H9 (cell line): ENCODE measurements at regions not wholly inside any gene's neighbourhood (a gene's known extent, or its start where the extent isn't known, plus 50 kb on each side); places are given as distances from the start of the nearest gene placed in this dataset.
A peak's percentile ranks its signal among the peaks of the same experiment; 100 is the strongest.

Experiments used
- DNase-seq: peaks from one replicate; pipeline ENCODE4 v3.0.0-alpha.2; 2017
- H2AFZ ChIP-seq: one replicate; pipeline ENCODE4 v1.6.1; 2013; ENCODE audit warnings: mild to moderate bottlenecking, low read length, control low read depth, moderate library complexity
- H2AK5ac ChIP-seq: 2 replicates; pipeline ENCODE4 v1.6.1; 2013; ENCODE audit warnings: low read length, control low read depth, mixed read lengths; ENCODE audit not compliant: insufficient read length
- H2BK120ac ChIP-seq: one replicate; pipeline ENCODE4 v1.6.1; 2013; ENCODE audit warnings: low read depth, mild to moderate bottlenecking, low read length, control low read depth, inconsistent platforms; ENCODE audit not compliant: poor library complexity, severe bottlenecking
- H2BK12ac ChIP-seq: 2 replicates; pipeline ENCODE4 v1.6.1; 2013; ENCODE audit warnings: low read length, control low read depth, mixed read lengths, low read depth; ENCODE audit not compliant: insufficient read length
- H2BK15ac ChIP-seq: 2 replicates; pipeline ENCODE4 v1.6.1; 2013; ENCODE audit warnings: low read depth, low read length, control low read depth
- H2BK20ac ChIP-seq: one replicate; pipeline ENCODE4 v1.6.1; 2013; ENCODE audit warnings: low read depth, mild to moderate bottlenecking, low read length, control low read depth, inconsistent platforms; ENCODE audit not compliant: poor library complexity, severe bottlenecking
- H2BK5ac ChIP-seq: 2 replicates; pipeline ENCODE4 v1.6.1; 2013; ENCODE audit warnings: low read length, control low read depth, mixed read lengths; ENCODE audit not compliant: insufficient read length
- H3K14ac ChIP-seq: 2 replicates; pipeline ENCODE4 v1.6.1; 2013; ENCODE audit warnings: low read length, control low read depth; ENCODE audit not compliant: insufficient read depth
- H3K18ac ChIP-seq: 2 replicates; pipeline ENCODE4 v1.6.1; 2013; ENCODE audit warnings: low read depth, mild to moderate bottlenecking, mixed read lengths, low read length, control low read depth; ENCODE audit not compliant: insufficient read length
- H3K23ac ChIP-seq: 2 replicates; pipeline ENCODE4 v1.6.1; 2013; ENCODE audit warnings: low read length, control low read depth, mixed read lengths, low read depth; ENCODE audit not compliant: insufficient read length
- H3K23me2 ChIP-seq: 2 replicates; pipeline ENCODE4 v1.6.1; 2013; ENCODE audit warnings: low read depth, mild to moderate bottlenecking, mixed read lengths, low read length, control low read depth; ENCODE audit not compliant: insufficient read length, poor library complexity, severe bottlenecking
- H3K27ac ChIP-seq: 2 replicates; pipeline ENCODE4 v1.5.1; 2013; ENCODE audit warnings: low read length, control low read depth, mixed read lengths, low read depth; ENCODE audit not compliant: insufficient read length
- H3K27me3 ChIP-seq: 2 replicates; pipeline ENCODE4 v1.6.1; 2013; ENCODE audit warnings: low read length, control low read depth, inconsistent platforms; ENCODE audit not compliant: insufficient read depth
- H3K4ac ChIP-seq: 2 replicates; pipeline ENCODE4 v1.6.1; 2013; ENCODE audit warnings: low read depth, mild to moderate bottlenecking, control low read depth, inconsistent platforms, low read length, moderate library complexity
- H3K4me1 ChIP-seq: 2 replicates; pipeline ENCODE4 v1.6.1; 2013; ENCODE audit warnings: low read length, control low read depth, inconsistent platforms; ENCODE audit not compliant: insufficient read depth
- H3K4me2 ChIP-seq: 2 replicates; pipeline ENCODE4 v1.6.1; 2013; ENCODE audit warnings: low read length, control low read depth, mixed read lengths; ENCODE audit not compliant: insufficient read length, insufficient read depth
- H3K56ac ChIP-seq: 2 replicates; pipeline ENCODE4 v1.6.1; 2013; ENCODE audit warnings: low read depth, mild to moderate bottlenecking, mixed read lengths, low read length, control low read depth; ENCODE audit not compliant: insufficient read length
- H3K79me1 ChIP-seq: 2 replicates; pipeline ENCODE4 v1.6.1; 2013; ENCODE audit warnings: low read depth, mild to moderate bottlenecking, moderate library complexity, low read length, control low read depth, inconsistent platforms; ENCODE audit not compliant: insufficient read depth, poor library complexity, severe bottlenecking
- H3K79me2 ChIP-seq: 2 replicates; pipeline ENCODE4 v1.6.1; 2013; ENCODE audit warnings: low read length, control low read depth, inconsistent platforms; ENCODE audit not compliant: insufficient read depth
- H3K9ac ChIP-seq: 2 replicates; pipeline ENCODE4 v1.6.1; 2013; ENCODE audit warnings: low read length, control low read depth, mixed read lengths; ENCODE audit not compliant: insufficient read length; ENCODE audit errors: extremely low read depth
- H3K9me3 ChIP-seq: one replicate; pipeline ENCODE4 v1.6.1; 2013; ENCODE audit warnings: low read depth, low read length, inconsistent platforms; ENCODE audit not compliant: control insufficient read depth
- H3T11ph ChIP-seq: one replicate; pipeline ENCODE4 v1.6.1; 2013; ENCODE audit warnings: mild to moderate bottlenecking, low read length, control low read depth, inconsistent platforms
- H4K20me1 ChIP-seq: one replicate; pipeline ENCODE4 v1.6.1; 2013; ENCODE audit not compliant: control insufficient read depth, insufficient read length, insufficient read depth
- H4K5ac ChIP-seq: 2 replicates; pipeline ENCODE4 v1.6.1; 2013; ENCODE audit warnings: low read depth, mild to moderate bottlenecking, mixed read lengths, low read length, control low read depth; ENCODE audit not compliant: insufficient read length
- H4K8ac ChIP-seq: replicated peaks from 2 replicates; pipeline ENCODE4 v1.6.1; 2013; ENCODE audit warnings: low read length, control low read depth, mixed read lengths, low read depth; ENCODE audit not compliant: insufficient read length
- H4K91ac ChIP-seq: 2 replicates; pipeline ENCODE4 v1.6.1; 2013; ENCODE audit warnings: low read depth, mild to moderate bottlenecking, moderate library complexity, mixed read lengths, low read length, control low read depth; ENCODE audit not compliant: insufficient read length
- H3K27ac Mint-ChIP-seq, 3 experiments: 2 replicates in 2 of 3; 3 replicates in 1 of 3; pipeline ENCODE4 v1.8.0; 2020 to 2021; ENCODE audit warnings: mixed read lengths in 3 of 3, mild to moderate bottlenecking in 1 of 3, moderate library complexity in 1 of 3
- H3K27me3 Mint-ChIP-seq: 2 replicates; pipeline ENCODE4 v1.8.0; 2021; ENCODE audit warnings: low read depth, mild to moderate bottlenecking, moderate library complexity, mixed read lengths
- H3K36me3 Mint-ChIP-seq, 3 experiments: 2 replicates in 2 of 3; 3 replicates in 1 of 3; pipeline ENCODE4 v1.8.0; 2020 to 2021; ENCODE audit warnings: low read depth in 3 of 3, mixed read lengths in 3 of 3; ENCODE audit not compliant: insufficient read depth in 1 of 3
- H3K4me1 Mint-ChIP-seq, 2 experiments: 2 replicates each; pipeline ENCODE4 v1.8.0; 2020; ENCODE audit warnings: mixed read lengths in 2 of 2
- H3K4me3 Mint-ChIP-seq, 2 experiments: 2 replicates in 1 of 2; 3 replicates in 1 of 2; pipeline ENCODE4 v1.8.0; 2020 to 2021; ENCODE audit warnings: mild to moderate bottlenecking in 2 of 2, mixed read lengths in 2 of 2, moderate library complexity in 1 of 2
- H3K9me3 Mint-ChIP-seq, 2 experiments: 2 replicates in 1 of 2; 3 replicates in 1 of 2; pipeline ENCODE4 v1.8.0; 2020; ENCODE audit warnings: mild to moderate bottlenecking in 2 of 2, mixed read lengths in 2 of 2, moderate library complexity in 1 of 2
- CTCF ChIP-seq: fragments of 200-600 bp; sonication (generic); conservative IDR thresholded peaks from 3 replicates; pipeline ENCODE4 v1.8.0; 2021; ENCODE audit warnings: antibody characterized with exemption, mild to moderate bottlenecking
- WGBS: extraction: QIAGEN DNeasy Blood & Tissue Kit; methylation state at CpG from one replicate; pipeline ENCODE4 v1.1.7; 2013; ENCODE audit warnings: missing lambda C conversion rate, low lambda C conversion rate, mixed read lengths; ENCODE audit not compliant: insufficient read length; ENCODE audit errors: extremely low coverage; 5-methylcytosine and 5-hydroxymethylcytosine counted together

- Histone ChIP-seq H4K91ac (no peak overlapping the region), H2AFZ (no peak overlapping the region), H3K27ac (no peak overlapping the region), H3K4ac (no peak overlapping the region), H3K14ac (no peak overlapping the region), H3K4me2 (no peak overlapping the region), H3K23ac (no peak overlapping the region), H2BK15ac (no peak overlapping the region), H3K18ac (no peak overlapping the region), H3K79me1 (no peaks in the 10 kb centered on the region), H4K8ac (no peak overlapping the region), H4K20me1 (no peaks in the 10 kb centered on the region), H3K9ac (no peak overlapping the region), H3K27me3 (no peaks in the 10 kb centered on the region), H3K9me3 (no peaks in the 10 kb centered on the region), H2BK20ac (no peak overlapping the region), H3K4me1 (no peaks in the 10 kb centered on the region), H2BK5ac (no peak overlapping the region), H2AK5ac (no peak overlapping the region), H3K56ac (no peak overlapping the region), H2BK120ac (no peak overlapping the region), H3K23me2 (no peaks in the 10 kb centered on the region), H3T11ph (no peak overlapping the region), H2BK12ac (no peak overlapping the region), H3K79me2 (no peaks in the 10 kb centered on the region), H4K5ac (no peak overlapping the region)
- peaks cover 15 to 18% of the 10 kb centered on the region in 2 experiments for H3K4me1 Mint-ChIP-seq
- peak overlapping the region in 1 of 3 experiments; percentile 42; a peak in 1 of 7 replicates for H3K27ac Mint-ChIP-seq
- WGBS: no CpG with 5 or more reads among the region's 3 CpGs
- DNase-seq: no peak
- peaks cover 4 to 17% (median 7%) of the 10 kb centered on the region in 3 experiments; a peak in 5 of 7 replicates for H3K36me3 Mint-ChIP-seq
- no peak overlapping the region for H3K4me3 Mint-ChIP-seq
- no peak for TF ChIP-seq CTCF
- H3K27me3 Mint-ChIP-seq: peaks cover 11% of the 10 kb centered on the region
- H3K9me3 Mint-ChIP-seq: peaks cover 12 to 28% of the 10 kb centered on the region in 2 experiments
These were observed 129.8 kb downstream of the FAM174B start for GRCh38 chr15:92525758-92526245.
